HG03575 (cell line): ENCODE measurements at regions not wholly inside any gene's neighbourhood (a gene's known extent, or its start where the extent isn't known, plus 50 kb on each side); places are given as distances from the start of the nearest gene placed in this dataset.

ENCODE experiments used
- ATAC-seq: cut with Tn5 transposase; IDR thresholded peaks from one replicate; pipeline ENCODE4 v1.9.1; 2021; ENCODE audit not compliant: unreplicated experiment, insufficient number of reproducible peaks, low FRiP score; ENCODE audit errors: extremely low read depth

DNA sequence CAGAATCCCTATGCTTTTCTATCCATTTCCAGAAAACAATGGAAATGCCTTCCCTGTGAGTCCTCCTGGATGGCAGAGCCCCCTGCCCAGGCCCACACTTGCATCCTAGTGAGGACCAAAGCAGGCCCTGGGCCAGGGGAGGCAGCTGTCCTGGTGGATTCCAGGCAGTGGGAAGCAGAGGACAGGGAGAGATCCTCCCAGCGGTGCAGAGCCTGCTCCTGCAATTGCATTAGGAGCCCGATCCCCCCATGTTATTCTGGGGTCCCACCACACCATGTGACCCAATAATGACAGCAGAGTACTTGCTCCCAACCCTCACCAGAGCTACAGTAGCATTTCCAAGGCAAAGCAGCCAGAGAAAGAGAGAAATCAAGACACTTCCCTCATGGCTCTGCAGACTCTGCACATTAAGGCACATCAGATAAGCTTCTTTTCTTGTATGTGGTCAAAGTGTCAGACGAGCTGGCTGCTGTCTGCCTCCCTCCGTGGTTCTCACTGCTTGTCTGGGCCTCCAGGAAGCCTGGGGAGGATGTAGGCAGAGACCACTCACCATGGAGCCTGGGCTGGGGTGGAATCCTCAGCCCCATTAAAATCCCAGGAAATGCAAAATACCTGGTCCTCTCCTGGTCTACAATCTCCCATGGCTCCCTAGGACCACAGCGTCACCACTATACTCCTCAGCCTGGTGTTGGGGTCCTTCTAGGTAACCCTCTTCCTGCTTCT, 54.9 kb upstream of the RUNX3 start:
- ATAC-seq = no peak

- ATAC-seq = no peak
These were observed 54.2 kb upstream of the RUNX3 start for GRCh38 chr1:24984300-24984699.

GRCh38 chr1:24983006-24983680, 53.1 kb upstream of the RUNX3 start:
- no peak for ATAC-seq

DNA sequence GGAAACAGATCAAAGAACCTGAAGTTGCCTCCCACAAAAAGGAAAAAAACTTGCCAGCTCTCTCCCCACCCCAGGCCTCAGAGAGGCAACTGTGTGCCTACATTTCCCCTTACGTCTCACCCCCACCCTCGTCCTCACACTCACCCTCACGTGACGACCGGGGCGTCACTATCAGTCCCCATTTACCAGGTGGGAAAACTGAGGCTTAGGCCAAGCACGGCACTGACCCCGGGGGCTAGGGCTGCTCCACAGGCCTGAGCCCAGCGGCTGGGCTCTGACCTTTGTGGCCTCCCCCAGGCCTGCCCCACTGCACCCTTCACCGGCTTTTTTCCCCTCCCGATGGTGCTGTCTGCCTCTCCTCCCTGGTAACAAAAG, 51.5 kb upstream of the RUNX3 start:
- no peak for ATAC-seq

DNA sequence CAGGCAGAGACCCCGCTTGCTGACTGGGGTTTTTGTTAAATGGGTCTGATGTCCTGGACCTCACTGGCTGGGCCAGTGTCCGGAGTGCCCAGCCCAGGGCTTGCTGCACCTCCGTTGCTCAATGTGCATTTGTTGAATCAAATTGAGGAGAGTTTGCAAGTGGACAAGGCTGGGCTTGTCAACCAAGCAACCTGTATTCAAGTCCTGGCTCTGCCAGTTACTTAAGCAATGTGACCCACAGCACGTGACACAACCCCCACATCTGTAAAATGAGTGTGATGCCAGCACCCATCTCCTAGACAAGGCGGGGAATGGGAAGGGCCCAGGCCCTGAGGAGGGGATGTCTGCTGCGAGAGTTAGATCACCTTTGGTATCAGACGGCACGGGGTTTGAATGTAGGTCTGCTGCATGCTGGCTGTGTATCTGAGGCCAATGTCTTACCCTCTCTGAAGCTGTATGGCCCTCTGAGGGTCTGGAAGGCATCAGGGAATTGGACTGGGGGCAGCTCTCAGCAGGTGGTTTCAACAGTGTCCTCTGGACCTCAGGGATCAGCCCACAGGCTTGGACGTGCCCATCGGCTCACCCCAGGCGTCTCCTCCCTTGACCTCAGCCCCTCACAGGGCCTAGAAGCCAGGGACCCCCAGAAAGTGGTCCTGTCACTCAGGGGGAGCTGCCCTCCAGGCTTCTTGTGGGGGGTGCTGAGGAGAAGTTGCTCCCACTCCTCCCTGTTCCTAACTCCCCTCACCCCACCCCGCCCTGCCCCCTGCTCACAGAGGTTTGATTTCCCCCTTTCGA, 51.0 kb upstream of the RUNX3 start:
- ATAC-seq = no peak
